ENCODE measurements at regions not wholly inside any gene's neighbourhood (a gene's known extent, or its start where the extent isn't known, plus 50 kb on each side); places are given as distances from the start of the nearest gene placed in this dataset.

- no peaks in the 10 kb centered on the region for H3K27me3 ChIP-seq
- H3K4me3 ChIP-seq = no peak overlapping the region
- H3K9me3 ChIP-seq = no peaks in the 10 kb centered on the region
- no peaks in the 10 kb centered on the region for H3K36me3 ChIP-seq
- no peak overlapping the region for H3K27ac ChIP-seq
- TF ChIP-seq POLR2AphosphoS5 (IDR thresholded peaks at IDR 0.05) (no peak), CTCF (IDR thresholded peaks at IDR 0.05) (no peak), POLR2A (IDR thresholded peaks at IDR 0.05) (no peak), EP300 (IDR thresholded peaks at IDR 0.05) (no peak)
- no peak for ATAC-seq
- no peaks in the 10 kb centered on the region for H3K4me1 ChIP-seq
- 50 to 58% methylated on average over 1 to 3 of the region's 3 CpGs for WGBS, 2 donors (ENCODE audit: low coverage in 1 of 2)
These were observed 610.5 kb upstream of the MAN1A1 start for GRCh38 chr6:119960036-119960435.

GRCh38 chr6:119957195-119957594, 607.6 kb upstream of the MAN1A1 start:
- H3K27me3 ChIP-seq = no peaks in the 10 kb centered on the region
- no peaks in the 10 kb centered on the region for H3K36me3 ChIP-seq
- TF ChIP-seq POLR2AphosphoS5 (IDR thresholded peaks at IDR 0.05) (no peak), CTCF (IDR thresholded peaks at IDR 0.05) (no peak), EP300 (IDR thresholded peaks at IDR 0.05) (no peak), POLR2A (IDR thresholded peaks at IDR 0.05) (no peak)
- H3K4me3 ChIP-seq = no peak overlapping the region
- H3K4me1 ChIP-seq = no peaks in the 10 kb centered on the region
- 85 to 100% methylated on average over 2 to 3 of the region's 3 CpGs for WGBS, 2 donors (ENCODE audit: low coverage in 1 of 2)
- no peaks in the 10 kb centered on the region for H3K9me3 ChIP-seq
- ATAC-seq = no peak
- H3K27ac ChIP-seq = no peak overlapping the region

DNA sequence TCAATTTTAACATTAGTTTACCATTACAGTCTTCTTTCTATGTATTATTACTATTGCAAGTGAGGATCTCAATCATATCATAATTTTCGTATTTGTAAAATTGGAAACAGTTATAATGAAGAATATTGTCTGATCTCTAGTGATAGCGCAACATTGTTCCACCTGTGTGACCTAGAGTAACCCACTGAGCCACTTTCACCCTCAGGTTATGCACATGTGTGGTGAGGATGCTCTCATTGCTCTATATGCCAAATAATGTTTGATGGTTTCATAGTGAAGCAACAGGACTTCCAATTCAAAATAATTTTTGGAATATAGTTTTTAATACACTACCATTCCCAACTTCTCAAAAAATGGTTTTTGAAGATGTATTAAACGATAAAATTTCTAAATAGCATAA, 603.1 kb upstream of the MAN1A1 start:
- Histone ChIP-seq H3K27ac (no peak overlapping the region), H3K9me3 (no peaks in the 10 kb centered on the region), H3K4me1 (no peaks in the 10 kb centered on the region), H3K27me3 (no peaks in the 10 kb centered on the region), H3K36me3 (no peaks in the 10 kb centered on the region), H3K4me3 (no peak overlapping the region)
- TF ChIP-seq EP300 (IDR thresholded peaks at IDR 0.05) (no peak), CTCF (IDR thresholded peaks at IDR 0.05) (no peak)
- no peak for ATAC-seq
- WGBS, 2 donors (ENCODE audit: low coverage in 1 of 2) = 91 to 95% methylated on average over 3 of the region's 3 CpGs

DNA sequence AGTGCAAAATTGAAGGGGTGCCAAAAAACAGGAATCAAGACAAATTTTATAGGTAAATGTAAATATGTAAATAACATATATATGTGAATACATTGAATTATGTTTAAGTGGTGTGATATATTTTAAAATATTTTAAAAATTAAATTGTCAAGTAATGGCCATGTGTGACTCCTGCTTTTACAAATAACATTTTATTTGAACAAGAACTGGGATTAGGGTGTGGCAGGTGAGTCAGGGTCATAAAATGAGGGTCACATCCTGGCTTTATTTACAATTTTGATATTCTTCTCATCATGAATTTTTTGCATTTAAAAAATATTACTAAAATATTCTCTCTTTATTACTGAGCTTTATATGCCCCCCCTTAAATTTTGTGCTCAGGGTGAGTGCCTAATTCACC, 601.1 kb upstream of the MAN1A1 start:
- no peak for ATAC-seq
- TF ChIP-seq POLR2AphosphoS5 (IDR thresholded peaks at IDR 0.05) = no peak
- no peak for TF ChIP-seq POLR2A (IDR thresholded peaks at IDR 0.05)
- no peak for TF ChIP-seq CTCF (IDR thresholded peaks at IDR 0.05)
- no peak for TF ChIP-seq EP300 (IDR thresholded peaks at IDR 0.05)
- H3K27ac ChIP-seq = no peak overlapping the region
- H3K9me3 ChIP-seq = no peaks in the 10 kb centered on the region
- H3K36me3 ChIP-seq = no peaks in the 10 kb centered on the region
- no peak overlapping the region for H3K4me3 ChIP-seq
- no peaks in the 10 kb centered on the region for H3K4me1 ChIP-seq
- no peaks in the 10 kb centered on the region for H3K27me3 ChIP-seq

- peaks cover 0 to 7% (median 0%) of the 10 kb centered on the region in 3 donors for H3K9me3 ChIP-seq
- no peak overlapping the region for H3K4me3 ChIP-seq
- no peaks in the 10 kb centered on the region for H3K4me1 ChIP-seq
- no peaks in the 10 kb centered on the region for H3K27me3 ChIP-seq
- ATAC-seq = no peak
- WGBS, 2 donors (ENCODE audit: low coverage in 1 of 2) = 100% methylated on average over 1 of the region's 3 CpGs
- no peaks in the 10 kb centered on the region for H3K36me3 ChIP-seq
- no peak overlapping the region for H3K27ac ChIP-seq
- TF ChIP-seq CTCF (IDR thresholded peaks at IDR 0.05) (no peak), EP300 (IDR thresholded peaks at IDR 0.05) (no peak), POLR2AphosphoS5 (IDR thresholded peaks at IDR 0.05) (no peak), POLR2A (IDR thresholded peaks at IDR 0.05) (no peak)
These were observed 592.7 kb upstream of the MAN1A1 start for GRCh38 chr6:119942078-119942752.

Measured in gastroesophageal sphincter (tissue), 4 donors.